Smooth muscle cell (in vitro differentiated cells): ENCODE measurements at regions not wholly inside any gene's neighbourhood (a gene's known extent, or its start where the extent isn't known, plus 50 kb on each side); places are given as distances from the start of the nearest gene placed in this dataset.

Experiments used
- DNase-seq: peaks from one replicate; lab custom pipeline; 2025; ENCODE audit not compliant: unreplicated experiment; lab: John Stamatoyannopoulos, UW
- H2AFZ ChIP-seq: fragments of 200-600 bp; sonication (generic); 2 replicates; pipeline ENCODE4 v1.6.0; 2016; ENCODE audit warnings: antibody characterized with exemption, low read depth, mild to moderate bottlenecking
- H3F3A ChIP-seq: fragments of 200-600 bp; sonication (generic); 2 replicates; pipeline ENCODE4 v1.6.0; 2017; ENCODE audit warnings: antibody characterized with exemption, low read depth
- H3K27ac ChIP-seq: fragments of 200-600 bp; sonication (generic); 2 replicates; pipeline ENCODE4 v1.5.1; 2016; ENCODE audit warnings: low read depth, mild to moderate bottlenecking
- H3K27me3 ChIP-seq: fragments of 200-600 bp; sonication (generic); 2 replicates; pipeline ENCODE4 v1.6.1; 2016; ENCODE audit warnings: low read depth, mild to moderate bottlenecking
- H3K36me3 ChIP-seq: fragments of 200-600 bp; sonication (generic); 2 replicates; pipeline ENCODE4 v1.5.1; 2016; ENCODE audit warnings: low read depth
- H3K4me1 ChIP-seq: fragments of 200-600 bp; sonication (generic); 2 replicates; pipeline ENCODE4 v1.5.1; 2016; ENCODE audit warnings: low read depth
- H3K4me2 ChIP-seq: fragments of 200-600 bp; sonication (generic); 2 replicates; pipeline ENCODE4 v1.6.0; 2016; ENCODE audit warnings: mild to moderate bottlenecking
- H3K4me3 ChIP-seq: fragments of 200-600 bp; sonication (generic); 2 replicates; pipeline ENCODE4 v1.5.1; 2016; ENCODE audit warnings: mild to moderate bottlenecking
- H3K79me2 ChIP-seq: fragments of 200-600 bp; sonication (generic); 2 replicates; pipeline ENCODE4 v1.6.0; 2016; ENCODE audit warnings: low read depth, mild to moderate bottlenecking
- H3K9ac ChIP-seq: fragments of 200-600 bp; sonication (generic); 2 replicates; pipeline ENCODE4 v1.6.0; 2016; ENCODE audit warnings: low read depth
- H3K9me3 ChIP-seq: fragments of 200-600 bp; sonication (generic); replicated peaks from 2 replicates; pipeline ENCODE4 v1.5.1; 2016; ENCODE audit warnings: low read depth
- H4K20me1 ChIP-seq: fragments of 200-600 bp; sonication (generic); 2 replicates; pipeline ENCODE4 v1.6.0; 2016; ENCODE audit warnings: low read depth
- CTCF ChIP-seq: fragments of 200-600 bp; sonication (generic); IDR thresholded peaks from 2 replicates; pipeline ENCODE4 v1.5.1; 2017; ENCODE audit warnings: borderline replicate concordance, mild to moderate bottlenecking, antibody characterized with exemption; ENCODE audit not compliant: insufficient read depth, poor library complexity, severe bottlenecking
- WGBS: methylation state at CpG from one replicate; pipeline ENCODE4 v1.1.7; 2016; ENCODE audit warnings: low lambda C conversion rate; 5-methylcytosine and 5-hydroxymethylcytosine counted together

- no peak for TF ChIP-seq CTCF
- Histone ChIP-seq H3K36me3 (no peaks in the 10 kb centered on the region), H2AFZ (no peak overlapping the region), H4K20me1 (no peaks in the 10 kb centered on the region), H3F3A (no peaks in the 10 kb centered on the region), H3K9ac (no peak overlapping the region), H3K9me3 (no peaks in the 10 kb centered on the region), H3K27me3 (no peaks in the 10 kb centered on the region), H3K4me3 (no peak overlapping the region), H3K27ac (no peak overlapping the region), H3K4me2 (no peak overlapping the region), H3K4me1 (no peaks in the 10 kb centered on the region), H3K79me2 (no peaks in the 10 kb centered on the region)
- no peak for DNase-seq
- 81% methylated on average over 1 of the region's 1 CpG for WGBS
Measured at GRCh38 chr6:51502996-51503395, 584.4 kb downstream of the PKHD1 start.

GRCh38 chr6:51505434-51505833 is 582.0 kb downstream of the PKHD1 start:
- Histone ChIP-seq H3K9me3 (no peaks in the 10 kb centered on the region), H4K20me1 (no peaks in the 10 kb centered on the region), H2AFZ (no peak overlapping the region), H3K9ac (no peak overlapping the region), H3K27me3 (no peaks in the 10 kb centered on the region), H3K36me3 (no peaks in the 10 kb centered on the region), H3K4me3 (no peak overlapping the region), H3K79me2 (no peaks in the 10 kb centered on the region), H3K4me2 (no peak overlapping the region), H3K27ac (no peak overlapping the region), H3K4me1 (no peaks in the 10 kb centered on the region), H3F3A (no peaks in the 10 kb centered on the region)
- no peak for DNase-seq
- TF ChIP-seq CTCF, result no peak

DNA sequence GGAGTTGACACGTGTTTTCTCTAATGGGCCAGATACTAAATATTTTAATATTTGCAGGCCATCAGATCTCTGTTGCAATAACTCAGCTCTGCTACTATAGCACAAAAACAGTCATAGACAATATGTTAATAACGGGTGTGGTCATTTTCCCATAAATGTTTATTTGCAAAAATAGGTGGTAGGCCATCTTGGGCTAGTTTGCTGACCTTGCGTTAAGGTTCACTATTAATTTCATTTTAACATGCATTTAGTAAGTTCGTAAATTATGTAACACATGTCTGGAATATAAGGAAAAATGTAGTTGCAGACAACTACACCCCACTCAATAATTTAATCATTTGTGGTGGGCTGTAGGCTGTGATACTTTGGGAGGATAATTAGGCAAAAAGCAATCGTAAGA is 577.8 kb downstream of the PKHD1 start:
- no peak overlapping the region for H3K4me2 ChIP-seq
- no peaks in the 10 kb centered on the region for H3K36me3 ChIP-seq
- DNase-seq, result no peak
- H3K9ac ChIP-seq, result no peak overlapping the region
- no peak overlapping the region for H2AFZ ChIP-seq
- H3K27ac ChIP-seq, result no peak overlapping the region
- peaks cover 8% of the 10 kb centered on the region for H3K4me1 ChIP-seq
- TF ChIP-seq CTCF, result no peak
- WGBS, result 89% methylated on average over 5 of the region's 5 CpGs
- H3F3A ChIP-seq, result no peaks in the 10 kb centered on the region
- no peaks in the 10 kb centered on the region for H3K9me3 ChIP-seq
- H3K79me2 ChIP-seq, result no peaks in the 10 kb centered on the region
- H3K27me3 ChIP-seq, result no peaks in the 10 kb centered on the region
- no peaks in the 10 kb centered on the region for H4K20me1 ChIP-seq
- no peak overlapping the region for H3K4me3 ChIP-seq

DNA sequence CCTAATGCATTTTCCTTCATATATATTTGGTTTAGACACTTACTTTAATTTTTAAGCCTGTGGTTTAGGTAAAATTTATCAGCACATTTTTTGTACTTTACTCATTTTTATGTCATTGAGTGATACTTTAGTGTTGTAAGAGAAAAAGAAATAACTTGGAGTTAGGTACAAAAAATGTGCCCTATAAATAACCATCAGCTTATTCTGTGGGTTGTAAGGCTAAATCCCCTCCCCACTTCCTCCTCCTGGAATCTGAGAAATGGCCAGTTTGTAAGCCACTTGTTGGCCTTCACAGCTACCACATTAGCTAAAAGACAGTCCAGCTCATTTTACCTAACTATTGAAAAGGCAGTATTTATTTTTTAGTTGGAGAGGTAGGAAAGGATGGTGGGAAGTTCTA is 576.3 kb downstream of the PKHD1 start:
- Histone ChIP-seq H3K4me2 (peak overlapping the region; percentile 14), H3K9ac (no peak overlapping the region), H3K27me3 (no peaks in the 10 kb centered on the region), H3K4me3 (no peak overlapping the region), H3F3A (no peaks in the 10 kb centered on the region), H4K20me1 (no peaks in the 10 kb centered on the region), H3K27ac (peak overlapping the region; percentile 39), H2AFZ (no peak overlapping the region), H3K9me3 (no peaks in the 10 kb centered on the region), H3K36me3 (no peaks in the 10 kb centered on the region), H3K4me1 (peaks cover 15% of the 10 kb centered on the region), H3K79me2 (no peaks in the 10 kb centered on the region)
- no peak for TF ChIP-seq CTCF
- DNase-seq, result no peak
